GM21619 (cell line): ENCODE measurements at regions not wholly inside any gene's neighbourhood (a gene's known extent, or its start where the extent isn't known, plus 50 kb on each side); places are given as distances from the start of the nearest gene placed in this dataset.

ENCODE experiments used
- ATAC-seq: cut with Tn5 transposase; IDR thresholded peaks from one replicate; pipeline ENCODE4 v1.9.1; 2021; ENCODE audit not compliant: unreplicated experiment

GRCh38 chr3:194076475-194076874 is 59.5 kb upstream of the HES1 start:
- ATAC-seq, result no peak

GRCh38 chr3:194077602-194078001 is 58.3 kb upstream of the HES1 start:
- no peak for ATAC-seq

GRCh38 chr3:194078045-194078821 is 57.7 kb upstream of the HES1 start:
- ATAC-seq, result no peak

- no peak for ATAC-seq
These were observed 56.2 kb upstream of the HES1 start for GRCh38 chr3:194079702-194080172.

- no peak for ATAC-seq
These were observed 55.5 kb upstream of the HES1 start for GRCh38 chr3:194080436-194080835.

GRCh38 chr3:194080913-194081800 is 54.8 kb upstream of the HES1 start:
- no peak for ATAC-seq

GRCh38 chr3:194081826-194082225 is 54.1 kb upstream of the HES1 start:
- ATAC-seq, result no peak

GRCh38 chr3:194082743-194083636 is 53.0 kb upstream of the HES1 start:
- ATAC-seq, result no peak

- peak; percentile 42 for ATAC-seq
These were observed 52.2 kb upstream of the HES1 start for GRCh38 chr3:194083637-194084224.

GRCh38 chr3:194084284-194084683 is 51.7 kb upstream of the HES1 start:
- peak; percentile 98 for ATAC-seq
